Vagina (tissue), 2 donors: ENCODE measurements at regions not wholly inside any gene's neighbourhood (a gene's known extent, or its start where the extent isn't known, plus 50 kb on each side); places are given as distances from the start of the nearest gene placed in this dataset.

Experiments used
- POLR2AphosphoS5 ChIP-seq, 2 donors: sonication (generic); formaldehyde crosslinking; IDR thresholded peaks; one replicate each; pipeline ENCODE4 v1.9.0; 2017; ENCODE audit warnings: antibody characterized with exemption in 2 of 2, mild to moderate bottlenecking in 2 of 2, low read depth in 1 of 2; ENCODE audit not compliant: insufficient read depth in 1 of 2
- TF ChIP-seq, protein P1 (sequence below), 3 experiments: fragments of 450-650 bp in 2 of 3; fragments of 200-600 bp in 1 of 3; sonication (generic) in 1 of 3; IDR thresholded peaks; one replicate each; pipeline ENCODE4 v1.5.1; 2017 to 2019; ENCODE audit warnings: antibody characterized with exemption in 3 of 3, mild to moderate bottlenecking in 2 of 3, moderate library complexity in 2 of 3

DNA sequence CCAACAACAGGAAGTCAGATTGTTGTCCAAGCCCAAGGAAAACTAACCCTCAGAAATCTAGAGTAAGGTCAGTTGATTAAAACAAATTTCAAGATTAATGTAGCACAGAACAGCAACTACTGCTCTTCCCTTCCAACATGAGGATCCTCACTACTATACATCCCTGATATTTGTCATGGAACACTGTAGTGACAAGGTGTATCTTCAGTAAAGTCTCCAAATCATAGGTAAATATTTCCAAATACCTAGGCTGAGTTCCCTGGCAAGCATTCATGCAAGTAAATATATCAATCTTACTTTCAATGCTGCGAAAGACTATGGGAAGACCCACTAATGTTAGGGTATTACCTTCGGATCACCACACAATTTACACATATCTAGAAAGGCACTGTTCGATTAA is 986.9 kb upstream of the ARRDC3 start:
- TF ChIP-seq, protein P1, sequence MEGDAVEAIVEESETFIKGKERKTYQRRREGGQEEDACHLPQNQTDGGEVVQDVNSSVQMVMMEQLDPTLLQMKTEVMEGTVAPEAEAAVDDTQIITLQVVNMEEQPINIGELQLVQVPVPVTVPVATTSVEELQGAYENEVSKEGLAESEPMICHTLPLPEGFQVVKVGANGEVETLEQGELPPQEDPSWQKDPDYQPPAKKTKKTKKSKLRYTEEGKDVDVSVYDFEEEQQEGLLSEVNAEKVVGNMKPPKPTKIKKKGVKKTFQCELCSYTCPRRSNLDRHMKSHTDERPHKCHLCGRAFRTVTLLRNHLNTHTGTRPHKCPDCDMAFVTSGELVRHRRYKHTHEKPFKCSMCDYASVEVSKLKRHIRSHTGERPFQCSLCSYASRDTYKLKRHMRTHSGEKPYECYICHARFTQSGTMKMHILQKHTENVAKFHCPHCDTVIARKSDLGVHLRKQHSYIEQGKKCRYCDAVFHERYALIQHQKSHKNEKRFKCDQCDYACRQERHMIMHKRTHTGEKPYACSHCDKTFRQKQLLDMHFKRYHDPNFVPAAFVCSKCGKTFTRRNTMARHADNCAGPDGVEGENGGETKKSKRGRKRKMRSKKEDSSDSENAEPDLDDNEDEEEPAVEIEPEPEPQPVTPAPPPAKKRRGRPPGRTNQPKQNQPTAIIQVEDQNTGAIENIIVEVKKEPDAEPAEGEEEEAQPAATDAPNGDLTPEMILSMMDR (IDR thresholded peaks at IDR 0.05): no peak
- TF ChIP-seq POLR2AphosphoS5 (IDR thresholded peaks at IDR 0.05; ENCODE audit: insufficient read depth in 1 of 2, low read depth in 1 of 2): no peak
